HEK293 (cell line): ENCODE measurements at regions not wholly inside any gene's neighbourhood (a gene's known extent, or its start where the extent isn't known, plus 50 kb on each side); places are given as distances from the start of the nearest gene placed in this dataset.

Experiments used
- CTCF ChIA-PET: fragments of 350-600 bp; formaldehyde crosslinking; extraction: SDS; loops from one replicate; lab custom pipeline; 2021; ENCODE audit warnings: antibody characterized with exemption; lab: Yijun Ruan, JAX
- POLR2A ChIA-PET: fragments of 300-600 bp; formaldehyde crosslinking; extraction: SDS; loops from one replicate; lab custom pipeline; 2020; ENCODE audit warnings: antibody characterized with exemption, inconsistent platforms; lab: Yijun Ruan, JAX
- H3K27ac ChIP-seq: fragments of 200-500 bp; sonication (Bioruptor generic); 2 replicates; pipeline ENCODE4 v1.5.1; 2014; ENCODE audit warnings: low read depth, low read length, control low read depth, inconsistent platforms; ENCODE audit errors: extremely low read depth
- H3K36me3 ChIP-seq, 2 experiments: fragments of 200-500 bp in 1 of 2; sonication (Bioruptor generic) in 1 of 2; 1 replicate in 1 of 2; 2 replicates in 1 of 2; pipeline ENCODE4 v1.5.1; 2014 to 2017; ENCODE audit warnings: inconsistent platforms in 2 of 2, low read length in 2 of 2; ENCODE audit not compliant: control insufficient read depth in 2 of 2, insufficient read depth in 1 of 2
- H3K4me1 ChIP-seq: fragments of 200-500 bp; sonication (Bioruptor generic); 2 replicates; pipeline ENCODE4 v1.5.1; 2014; ENCODE audit warnings: mild to moderate bottlenecking, low read length, inconsistent platforms; ENCODE audit not compliant: control insufficient read depth, insufficient read depth
- H3K4me3 ChIP-seq: 2 replicates; pipeline ENCODE4 v1.5.1; 2011; ENCODE audit warnings: low read depth, mild to moderate bottlenecking, control low read depth, low read length, moderate library complexity
- H3K9me3 ChIP-seq: fragments of 200-500 bp; sonication (Bioruptor generic); 2 replicates; pipeline ENCODE4 v1.5.1; 2014; ENCODE audit warnings: low read depth, low read length, inconsistent platforms; ENCODE audit not compliant: control insufficient read depth, insufficient read depth
- EGR2 ChIP-seq: fragments of 450-650 bp; formaldehyde crosslinking; IDR thresholded peaks from 2 replicates; pipeline ENCODE4 v1.5.1; 2016; ENCODE audit warnings: low read depth, missing biosample characterization, missing genetic modification characterization
- GFI1B ChIP-seq: fragments of 450-650 bp; formaldehyde crosslinking; IDR thresholded peaks from 2 replicates; pipeline ENCODE4 v1.5.1; 2016; ENCODE audit warnings: missing biosample characterization, missing genetic modification characterization
- GLIS2 ChIP-seq: fragments of 450-650 bp; formaldehyde crosslinking; IDR thresholded peaks from 2 replicates; pipeline ENCODE4 v1.5.1; 2016; ENCODE audit warnings: missing biosample characterization, missing genetic modification characterization
- MYNN ChIP-seq: fragments of 450-650 bp; formaldehyde crosslinking; IDR thresholded peaks from 2 replicates; pipeline ENCODE4 v1.5.1; 2016; ENCODE audit warnings: missing biosample characterization, missing genetic modification characterization, borderline replicate concordance
- SALL2 ChIP-seq: fragments of 450-650 bp; formaldehyde crosslinking; IDR thresholded peaks from 2 replicates; pipeline ENCODE4 v1.5.0; 2017; ENCODE audit warnings: missing biosample characterization, mild to moderate bottlenecking, missing genetic modification characterization, borderline replicate concordance
- ZEB2 ChIP-seq: fragments of 450-650 bp; formaldehyde crosslinking; IDR thresholded peaks from 2 replicates; pipeline ENCODE4 v1.5.1; 2016; ENCODE audit warnings: missing biosample characterization, missing genetic modification characterization
- ZFP41 ChIP-seq: fragments of 450-650 bp; formaldehyde crosslinking; IDR thresholded peaks from 2 replicates; pipeline ENCODE4 v1.5.1; 2016; ENCODE audit warnings: missing biosample characterization, missing genetic modification characterization, borderline replicate concordance
- ZNF121 ChIP-seq: fragments of 450-650 bp; formaldehyde crosslinking; IDR thresholded peaks from 2 replicates; pipeline ENCODE4 v1.5.1; 2016; ENCODE audit warnings: missing biosample characterization, missing genetic modification characterization
- ZNF16 ChIP-seq: fragments of 450-650 bp; formaldehyde crosslinking; IDR thresholded peaks from 2 replicates; pipeline ENCODE4 v1.5.1; 2016; ENCODE audit warnings: low read depth, missing biosample characterization, missing genetic modification characterization
- ZNF169 ChIP-seq: fragments of 450-650 bp; formaldehyde crosslinking; IDR thresholded peaks from 2 replicates; pipeline ENCODE4 v1.5.1; 2016; ENCODE audit warnings: missing biosample characterization, missing genetic modification characterization
- ZNF174 ChIP-seq: fragments of 450-650 bp; formaldehyde crosslinking; IDR thresholded peaks from 2 replicates; pipeline ENCODE4 v1.5.0; 2017; ENCODE audit warnings: missing biosample characterization, mild to moderate bottlenecking, missing genetic modification characterization
- ZNF248 ChIP-seq: fragments of 450-650 bp; formaldehyde crosslinking; IDR thresholded peaks from 2 replicates; pipeline ENCODE4 v1.5.1; 2017; ENCODE audit warnings: missing biosample characterization, missing genetic modification characterization
- ZNF311 ChIP-seq: fragments of 450-650 bp; formaldehyde crosslinking; IDR thresholded peaks from 2 replicates; pipeline ENCODE4 v1.5.1; 2017; ENCODE audit warnings: missing biosample characterization, missing genetic modification characterization, borderline replicate concordance
- ZNF48 ChIP-seq: fragments of 450-650 bp; formaldehyde crosslinking; IDR thresholded peaks from 2 replicates; pipeline ENCODE4 v1.5.1; 2016; ENCODE audit warnings: missing biosample characterization, missing genetic modification characterization
- ZNF530 ChIP-seq: fragments of 450-650 bp; formaldehyde crosslinking; IDR thresholded peaks from 2 replicates; pipeline ENCODE4 v1.5.1; 2016; ENCODE audit warnings: low read depth, missing biosample characterization, missing genetic modification characterization
- ZNF544 ChIP-seq: fragments of 450-650 bp; formaldehyde crosslinking; IDR thresholded peaks from 2 replicates; pipeline ENCODE4 v1.5.0; 2017; ENCODE audit warnings: missing biosample characterization, missing genetic modification characterization
- ZNF561 ChIP-seq: fragments of 450-650 bp; IDR thresholded peaks from 2 replicates; pipeline ENCODE4 v1.5.1; 2018; ENCODE audit warnings: missing biosample characterization, missing genetic modification characterization, borderline replicate concordance
- ZNF600 ChIP-seq: fragments of 450-650 bp; formaldehyde crosslinking; IDR thresholded peaks from 2 replicates; pipeline ENCODE4 v1.5.1; 2016; ENCODE audit warnings: missing biosample characterization, missing genetic modification characterization
- ZNF629 ChIP-seq: fragments of 450-650 bp; formaldehyde crosslinking; IDR thresholded peaks from 2 replicates; pipeline ENCODE4 v1.5.1; 2017; ENCODE audit warnings: missing biosample characterization, missing genetic modification characterization
- ZNF664 ChIP-seq: fragments of 450-650 bp; formaldehyde crosslinking; IDR thresholded peaks from 2 replicates; pipeline ENCODE4 v1.5.1; 2016; ENCODE audit warnings: missing biosample characterization, missing genetic modification characterization
- ZNF747 ChIP-seq: fragments of 450-650 bp; formaldehyde crosslinking; IDR thresholded peaks from 2 replicates; pipeline ENCODE4 v1.5.1; 2016; ENCODE audit warnings: missing biosample characterization, missing genetic modification characterization
- ZSCAN16 ChIP-seq: fragments of 450-650 bp; formaldehyde crosslinking; IDR thresholded peaks from 2 replicates; pipeline ENCODE4 v1.5.1; 2016; ENCODE audit warnings: missing biosample characterization, missing genetic modification characterization
- TF ChIP-seq, protein P1 (sequence below): fragments of 450-650 bp; formaldehyde crosslinking; IDR thresholded peaks from 2 replicates; pipeline ENCODE4 v1.5.1; 2017; ENCODE audit warnings: missing biosample characterization, mild to moderate bottlenecking, missing genetic modification characterization, moderate library complexity
- TF ChIP-seq, protein P2 (sequence below): fragments of 450-650 bp; formaldehyde crosslinking; IDR thresholded peaks from 2 replicates; pipeline ENCODE4 v1.5.1; 2016; ENCODE audit warnings: missing biosample characterization, missing genetic modification characterization
- TF ChIP-seq, protein P3 (sequence below): fragments of 450-650 bp; formaldehyde crosslinking; IDR thresholded peaks from 2 replicates; pipeline ENCODE4; 2016; ENCODE audit warnings: missing biosample characterization, missing genetic modification characterization
- TF ChIP-seq, protein P4 (sequence below): fragments of 450-650 bp; IDR thresholded peaks from 2 replicates; pipeline ENCODE4 v1.5.1; 2018; ENCODE audit warnings: missing biosample characterization, missing genetic modification characterization
- TF ChIP-seq, protein P5 (sequence below): fragments of 450-650 bp; formaldehyde crosslinking; IDR thresholded peaks from 2 replicates; pipeline ENCODE4 v1.5.1; 2016; ENCODE audit warnings: missing biosample characterization, missing genetic modification characterization, borderline replicate concordance
- TF ChIP-seq, protein P6 (sequence below): fragments of 450-650 bp; formaldehyde crosslinking; IDR thresholded peaks from 2 replicates; pipeline ENCODE4 v1.5.1; 2016; ENCODE audit warnings: missing biosample characterization, missing genetic modification characterization

DNA sequence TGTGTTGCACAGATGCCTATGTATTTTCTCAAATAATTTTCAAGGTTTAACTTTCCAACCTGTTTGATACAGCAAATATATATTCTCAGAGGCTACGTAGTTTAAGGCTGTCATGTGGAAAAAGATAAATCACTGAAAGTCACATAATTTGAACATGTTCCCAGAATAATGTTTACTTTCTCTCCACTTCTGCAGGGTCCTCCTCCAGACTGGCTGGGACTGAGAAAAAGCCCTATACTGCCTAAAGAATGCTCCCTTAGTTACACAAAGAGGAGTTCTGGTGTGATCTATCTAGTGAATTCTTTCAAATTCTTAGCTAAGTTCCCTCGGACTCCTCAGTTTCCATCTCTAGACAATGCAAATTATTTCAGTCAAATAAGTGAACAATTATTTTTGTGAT lies 411.0 kb downstream of the C6orf118 start:
- no peak overlapping the region for H3K4me3 ChIP-seq
- H3K9me3 ChIP-seq: no peaks in the 10 kb centered on the region
- ChIA-PET POLR2A (no interaction called here), CTCF (interaction anchor here (0.7 to 1.1 kb wide), 4 partner anchors 13 to 251 kb away, joined by 3 to 7 read pairs (median 4); no protein-coding TSS in a partner anchor)
- H3K36me3 ChIP-seq: no peaks in the 10 kb centered on the region
- TF ChIP-seq MYNN (tag by site-specific recombination) (no peak), ZNF121 (tag by site-specific recombination) (no peak), ZNF248 (tag by site-specific recombination) (no peak), ZNF530 (no peak), ZEB2 (tag by site-specific recombination) (no peak), ZNF600 (tag by site-specific recombination) (no peak), ZNF544 (tag by site-specific recombination) (no peak), ZNF561 (tag by site-specific recombination) (no peak), ZNF664 (tag by site-specific recombination) (no peak), ZNF747 (no peak), ZNF174 (tag by site-specific recombination) (no peak), ZNF629 (no peak)
- TF ChIP-seq, protein P1, sequence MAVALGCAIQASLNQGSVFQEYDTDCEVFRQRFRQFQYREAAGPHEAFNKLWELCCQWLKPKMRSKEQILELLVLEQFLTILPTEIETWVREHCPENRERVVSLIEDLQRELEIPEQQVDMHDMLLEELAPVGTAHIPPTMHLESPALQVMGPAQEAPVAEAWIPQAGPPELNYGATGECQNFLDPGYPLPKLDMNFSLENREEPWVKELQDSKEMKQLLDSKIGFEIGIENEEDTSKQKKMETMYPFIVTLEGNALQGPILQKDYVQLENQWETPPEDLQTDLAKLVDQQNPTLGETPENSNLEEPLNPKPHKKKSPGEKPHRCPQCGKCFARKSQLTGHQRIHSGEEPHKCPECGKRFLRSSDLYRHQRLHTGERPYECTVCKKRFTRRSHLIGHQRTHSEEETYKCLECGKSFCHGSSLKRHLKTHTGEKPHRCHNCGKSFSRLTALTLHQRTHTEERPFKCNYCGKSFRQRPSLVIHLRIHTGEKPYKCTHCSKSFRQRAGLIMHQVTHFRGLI (tag by site-specific recombination): no peak
- TF ChIP-seq, protein P2, sequence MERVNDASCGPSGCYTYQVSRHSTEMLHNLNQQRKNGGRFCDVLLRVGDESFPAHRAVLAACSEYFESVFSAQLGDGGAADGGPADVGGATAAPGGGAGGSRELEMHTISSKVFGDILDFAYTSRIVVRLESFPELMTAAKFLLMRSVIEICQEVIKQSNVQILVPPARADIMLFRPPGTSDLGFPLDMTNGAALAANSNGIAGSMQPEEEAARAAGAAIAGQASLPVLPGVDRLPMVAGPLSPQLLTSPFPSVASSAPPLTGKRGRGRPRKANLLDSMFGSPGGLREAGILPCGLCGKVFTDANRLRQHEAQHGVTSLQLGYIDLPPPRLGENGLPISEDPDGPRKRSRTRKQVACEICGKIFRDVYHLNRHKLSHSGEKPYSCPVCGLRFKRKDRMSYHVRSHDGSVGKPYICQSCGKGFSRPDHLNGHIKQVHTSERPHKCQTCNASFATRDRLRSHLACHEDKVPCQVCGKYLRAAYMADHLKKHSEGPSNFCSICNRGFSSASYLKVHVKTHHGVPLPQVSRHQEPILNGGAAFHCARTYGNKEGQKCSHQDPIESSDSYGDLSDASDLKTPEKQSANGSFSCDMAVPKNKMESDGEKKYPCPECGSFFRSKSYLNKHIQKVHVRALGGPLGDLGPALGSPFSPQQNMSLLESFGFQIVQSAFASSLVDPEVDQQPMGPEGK (tag by site-specific recombination): no peak
- TF ChIP-seq, protein P3, sequence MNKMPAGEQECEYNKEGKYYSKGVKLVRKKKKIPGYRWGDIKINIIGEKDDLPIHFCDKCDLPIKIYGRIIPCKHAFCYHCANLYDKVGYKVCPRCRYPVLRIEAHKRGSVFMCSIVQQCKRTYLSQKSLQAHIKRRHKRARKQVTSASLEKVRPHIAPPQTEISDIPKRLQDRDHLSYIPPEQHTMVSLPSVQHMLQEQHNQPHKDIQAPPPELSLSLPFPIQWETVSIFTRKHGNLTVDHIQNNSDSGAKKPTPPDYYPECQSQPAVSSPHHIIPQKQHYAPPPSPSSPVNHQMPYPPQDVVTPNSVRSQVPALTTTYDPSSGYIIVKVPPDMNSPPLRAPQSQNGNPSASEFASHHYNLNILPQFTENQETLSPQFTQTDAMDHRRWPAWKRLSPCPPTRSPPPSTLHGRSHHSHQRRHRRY (tag by site-specific recombination): no peak
- TF ChIP-seq, protein P4, sequence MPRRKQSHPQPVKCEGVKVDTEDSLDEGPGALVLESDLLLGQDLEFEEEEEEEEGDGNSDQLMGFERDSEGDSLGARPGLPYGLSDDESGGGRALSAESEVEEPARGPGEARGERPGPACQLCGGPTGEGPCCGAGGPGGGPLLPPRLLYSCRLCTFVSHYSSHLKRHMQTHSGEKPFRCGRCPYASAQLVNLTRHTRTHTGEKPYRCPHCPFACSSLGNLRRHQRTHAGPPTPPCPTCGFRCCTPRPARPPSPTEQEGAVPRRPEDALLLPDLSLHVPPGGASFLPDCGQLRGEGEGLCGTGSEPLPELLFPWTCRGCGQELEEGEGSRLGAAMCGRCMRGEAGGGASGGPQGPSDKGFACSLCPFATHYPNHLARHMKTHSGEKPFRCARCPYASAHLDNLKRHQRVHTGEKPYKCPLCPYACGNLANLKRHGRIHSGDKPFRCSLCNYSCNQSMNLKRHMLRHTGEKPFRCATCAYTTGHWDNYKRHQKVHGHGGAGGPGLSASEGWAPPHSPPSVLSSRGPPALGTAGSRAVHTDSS (tag by site-specific recombination): no peak
- H3K27ac ChIP-seq: no peak overlapping the region
- no peaks in the 10 kb centered on the region for H3K4me1 ChIP-seq

DNA sequence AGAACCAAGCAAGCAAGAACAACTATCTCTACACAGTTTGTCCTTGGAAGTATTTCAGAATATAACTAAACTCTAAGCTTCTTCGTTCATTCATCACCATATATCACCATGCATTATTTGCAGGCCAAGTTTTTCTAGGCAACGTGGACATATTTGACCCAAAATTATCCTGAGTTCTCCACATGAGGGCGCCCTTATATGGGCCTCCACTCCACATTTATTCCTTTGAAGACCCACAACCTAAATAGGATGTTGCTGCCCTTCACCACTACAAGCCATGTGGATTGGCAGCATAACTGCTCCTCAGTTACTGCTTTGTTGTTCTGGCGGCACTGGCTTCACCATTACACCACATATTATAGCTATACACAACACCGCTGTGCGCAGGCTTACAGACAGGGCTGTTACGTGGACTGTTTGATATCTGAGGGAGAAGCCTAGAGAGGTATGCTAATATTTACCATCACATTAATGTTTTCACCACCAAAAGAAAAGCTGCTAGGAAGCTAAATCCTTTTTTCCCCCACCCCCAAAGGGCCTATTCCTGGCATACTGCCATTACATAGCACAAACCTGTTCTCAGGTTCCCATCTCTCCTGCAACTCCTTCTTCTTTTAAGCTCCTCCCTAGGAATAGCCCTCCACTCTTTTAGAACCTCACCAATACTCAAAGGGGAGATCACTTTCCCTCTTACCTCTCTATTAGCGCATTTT lies 411.7 kb downstream of the C6orf118 start:
- Histone ChIP-seq H3K4me1 (no peaks in the 10 kb centered on the region), H3K27ac (no peak overlapping the region), H3K36me3 (no peaks in the 10 kb centered on the region), H3K4me3 (no peak overlapping the region), H3K9me3 (no peaks in the 10 kb centered on the region)
- CTCF ChIA-PET: interaction anchor here (0.5 to 1.1 kb wide), 4 partner anchors 13 to 652 kb away, joined by 3 to 4 read pairs (median 4); no protein-coding TSS in a partner anchor
- POLR2A ChIA-PET: no interaction called here
- TF ChIP-seq, protein P5, sequence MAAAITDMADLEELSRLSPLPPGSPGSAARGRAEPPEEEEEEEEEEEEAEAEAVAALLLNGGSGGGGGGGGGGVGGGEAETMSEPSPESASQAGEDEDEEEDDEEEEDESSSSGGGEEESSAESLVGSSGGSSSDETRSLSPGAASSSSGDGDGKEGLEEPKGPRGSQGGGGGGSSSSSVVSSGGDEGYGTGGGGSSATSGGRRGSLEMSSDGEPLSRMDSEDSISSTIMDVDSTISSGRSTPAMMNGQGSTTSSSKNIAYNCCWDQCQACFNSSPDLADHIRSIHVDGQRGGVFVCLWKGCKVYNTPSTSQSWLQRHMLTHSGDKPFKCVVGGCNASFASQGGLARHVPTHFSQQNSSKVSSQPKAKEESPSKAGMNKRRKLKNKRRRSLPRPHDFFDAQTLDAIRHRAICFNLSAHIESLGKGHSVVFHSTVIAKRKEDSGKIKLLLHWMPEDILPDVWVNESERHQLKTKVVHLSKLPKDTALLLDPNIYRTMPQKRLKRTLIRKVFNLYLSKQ (tag by site-specific recombination): no peak
- TF ChIP-seq ZNF311 (tag by site-specific recombination) (no peak), ZFP41 (tag by site-specific recombination) (no peak), ZNF169 (no peak), EGR2 (no peak), ZNF16 (tag by site-specific recombination) (no peak), ZNF664 (tag by site-specific recombination) (no peak), ZNF48 (tag by site-specific recombination) (no peak), ZSCAN16 (tag by site-specific recombination) (no peak), GFI1B (tag by site-specific recombination) (no peak), GLIS2 (no peak), SALL2 (no peak)
- TF ChIP-seq, protein P6, sequence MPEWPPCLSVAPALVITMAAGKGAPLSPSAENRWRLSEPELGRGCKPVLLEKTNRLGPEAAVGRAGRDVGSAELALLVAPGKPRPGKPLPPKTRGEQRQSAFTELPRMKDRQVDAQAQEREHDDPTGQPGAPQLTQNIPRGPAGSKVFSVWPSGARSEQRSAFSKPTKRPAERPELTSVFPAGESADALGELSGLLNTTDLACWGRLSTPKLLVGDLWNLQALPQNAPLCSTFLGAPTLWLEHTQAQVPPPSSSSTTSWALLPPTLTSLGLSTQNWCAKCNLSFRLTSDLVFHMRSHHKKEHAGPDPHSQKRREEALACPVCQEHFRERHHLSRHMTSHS (tag by site-specific recombination): no peak
